ENCODE measurements at regions not wholly inside any gene's neighbourhood (a gene's known extent, or its start where the extent isn't known, plus 50 kb on each side); places are given as distances from the start of the nearest gene placed in this dataset.
A peak's percentile ranks its signal among the peaks of the same experiment; 100 is the strongest.
"Not testable (repeated sequence)": the region's sequence is repeated elsewhere in the genome, so short reads cannot be mapped to it uniquely, and the experiment has no call there.

GRCh38 chr1:173297798-173298391 is 90.8 kb upstream of the TNFSF4 start:
- peak; percentile 13 for DNase-seq (ENCODE audit: insufficient read length, low spot score)
- peak; percentile 91 for FAIRE-seq

DNA sequence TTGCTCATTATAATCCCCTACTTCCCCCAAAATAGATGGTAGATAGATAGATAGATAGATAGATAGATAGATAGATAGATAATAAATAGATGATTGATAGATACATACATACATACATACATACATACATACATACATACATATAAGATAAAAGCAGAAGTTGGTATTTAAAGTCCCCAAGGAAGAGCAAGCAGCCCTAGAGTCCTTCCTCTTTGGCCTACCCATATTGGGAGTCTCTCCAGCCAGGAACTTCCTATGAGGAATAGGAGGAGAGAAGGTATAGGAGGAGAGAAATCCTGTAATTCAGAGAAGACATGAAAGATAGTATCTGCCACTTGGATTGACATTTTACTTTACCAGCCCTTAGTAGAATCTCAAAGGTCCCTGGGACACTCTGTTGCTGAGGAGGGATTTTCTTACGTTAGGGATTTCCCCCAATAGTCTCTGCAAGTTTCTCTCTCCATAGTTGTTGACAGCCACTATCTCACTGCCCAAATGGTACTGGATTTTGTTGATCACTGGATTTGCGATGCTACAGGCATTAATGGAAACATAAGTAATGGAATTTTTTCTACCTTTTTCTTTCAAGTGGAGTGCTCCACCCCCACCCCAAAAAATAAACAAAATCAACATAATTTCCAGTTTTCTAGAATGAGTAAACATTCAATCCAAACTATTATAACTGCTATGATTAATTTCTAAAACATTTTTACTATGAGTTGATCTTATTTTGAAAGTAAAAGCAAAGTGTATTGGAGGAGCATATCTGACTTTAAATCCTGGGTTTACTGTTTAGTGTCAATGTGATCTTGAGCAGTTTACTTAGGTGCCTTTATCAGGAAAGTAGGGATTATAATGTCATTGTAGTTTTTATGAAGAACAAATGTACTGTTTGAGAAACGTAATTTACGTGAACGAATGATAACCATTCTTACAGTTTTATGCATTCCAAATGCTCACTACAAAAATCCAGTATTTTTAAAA is 93.2 kb upstream of the TNFSF4 start:
- FAIRE-seq (peak; percentile 14), DNase-seq (ENCODE audit: insufficient read length, low spot score) (no peak)

DNA sequence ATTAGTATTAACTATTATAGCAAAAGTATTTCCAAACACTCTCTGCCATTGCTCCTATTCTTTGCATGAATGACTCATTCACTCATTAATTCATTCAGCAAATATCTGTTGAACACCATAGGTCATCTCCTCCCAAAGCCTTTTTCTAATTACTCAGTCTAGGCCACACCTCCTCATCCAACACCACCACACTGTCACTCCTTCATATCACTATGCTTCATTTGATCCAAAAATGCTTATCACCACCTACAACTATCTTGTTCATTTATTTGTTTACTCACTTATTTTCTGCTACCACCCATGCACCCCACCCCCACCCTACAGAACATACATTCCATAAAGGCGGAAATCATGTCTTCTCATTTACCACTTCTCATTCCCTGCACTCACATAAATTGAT is 94.4 kb upstream of the TNFSF4 start:
- FAIRE-seq (no peak), DNase-seq (ENCODE audit: insufficient read length, low spot score) (no peak)

DNA sequence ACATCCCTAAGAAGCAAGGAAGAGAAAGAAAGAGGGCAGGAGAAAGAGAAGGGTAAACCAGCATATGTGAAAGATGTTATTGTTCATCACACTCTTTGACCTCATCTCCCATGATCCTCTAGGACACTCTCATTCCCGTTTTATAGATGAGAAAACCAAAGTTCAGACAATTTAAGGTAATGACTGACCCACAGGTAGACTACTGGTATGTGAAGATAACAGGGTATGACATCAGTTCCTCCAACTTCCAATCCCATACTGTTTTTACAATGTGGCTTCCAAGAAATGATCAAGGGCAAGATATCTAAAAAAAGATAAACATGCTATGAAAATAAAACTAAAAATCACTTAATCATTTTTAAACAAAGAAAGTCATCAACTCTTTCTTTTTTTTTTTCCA is 95.2 kb upstream of the TNFSF4 start:
- no peak for FAIRE-seq
- no peak for DNase-seq (ENCODE audit: insufficient read length, low spot score)

DNA sequence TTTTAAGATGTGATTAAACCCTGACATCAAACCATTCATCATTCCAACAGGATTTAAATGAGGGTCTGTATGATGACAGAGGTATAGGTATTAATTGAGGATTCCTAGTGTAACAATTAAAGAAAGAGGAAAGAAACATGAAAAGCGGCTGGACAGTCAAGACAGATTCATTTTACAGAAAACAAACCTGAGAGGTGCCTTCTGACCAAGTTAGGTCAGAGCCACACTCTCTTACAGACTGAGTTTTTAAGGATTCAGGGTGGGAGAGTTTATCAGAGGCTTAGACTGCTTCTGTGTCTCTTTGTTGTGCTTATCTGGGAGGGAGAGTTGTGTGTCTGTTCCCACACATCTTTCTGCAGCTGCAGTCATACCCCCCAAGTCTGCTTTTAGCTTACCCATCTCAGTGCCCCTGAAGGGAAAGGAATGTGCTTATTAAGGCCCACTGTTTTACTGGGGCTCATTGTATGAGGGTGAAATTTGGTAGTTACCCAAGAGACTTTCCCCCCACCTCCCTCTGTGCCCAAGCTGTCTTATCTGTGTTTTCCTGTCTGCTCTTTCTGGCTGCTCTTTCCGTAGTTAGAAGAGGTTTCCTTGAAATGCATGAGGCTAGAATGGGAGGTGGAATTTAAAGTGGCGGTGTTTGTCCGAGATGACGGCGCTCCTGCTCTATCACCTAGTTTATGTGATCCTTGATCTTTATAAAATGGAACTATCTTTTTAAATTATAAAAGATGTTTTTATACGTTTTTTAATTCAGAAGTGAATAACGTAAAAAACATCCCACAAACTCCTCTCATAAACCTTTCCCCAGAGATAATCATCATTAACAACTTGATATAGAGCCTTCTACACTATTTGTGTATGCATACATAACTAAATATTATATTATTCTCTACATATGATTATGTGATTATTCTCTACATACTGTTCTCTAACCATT is 96.0 kb upstream of the TNFSF4 start:
- FAIRE-seq (no peak), DNase-seq (ENCODE audit: insufficient read length, low spot score) (no peak)

GRCh38 chr1:173303984-173304383 is 96.9 kb upstream of the TNFSF4 start:
- FAIRE-seq, result no peak
- DNase-seq (ENCODE audit: insufficient read length, low spot score), result no peak

- no peak for FAIRE-seq
- no peak for DNase-seq (ENCODE audit: insufficient read length, low spot score)
Measured at GRCh38 chr1:173304529-173305227, 97.5 kb upstream of the TNFSF4 start.

- no peak for FAIRE-seq
- DNase-seq (ENCODE audit: insufficient read length, low spot score), result no peak
Measured at GRCh38 chr1:173307845-173308244, 100.7 kb upstream of the TNFSF4 start.

DNA sequence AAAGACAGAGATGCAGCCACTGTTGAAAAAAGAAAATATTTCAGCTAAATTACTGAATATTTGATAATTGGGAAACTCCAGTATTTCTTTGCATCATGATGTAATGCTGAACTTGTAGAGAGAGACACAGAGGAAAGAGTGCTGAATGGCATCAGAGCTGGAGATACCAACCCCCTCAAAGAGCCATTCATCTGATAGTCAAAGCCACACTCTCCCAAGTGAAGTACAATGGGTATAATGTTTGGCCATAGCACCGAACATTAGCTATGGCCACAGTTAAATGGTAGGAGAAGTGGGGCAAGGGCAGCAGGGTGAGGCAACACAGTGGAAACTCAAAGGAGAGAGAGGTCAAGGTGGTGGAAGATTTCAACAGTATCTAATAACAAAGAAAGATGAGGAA is 107.5 kb upstream of the TNFSF4 start:
- FAIRE-seq (no peak), DNase-seq (ENCODE audit: insufficient read length, low spot score) (no peak)

DNA sequence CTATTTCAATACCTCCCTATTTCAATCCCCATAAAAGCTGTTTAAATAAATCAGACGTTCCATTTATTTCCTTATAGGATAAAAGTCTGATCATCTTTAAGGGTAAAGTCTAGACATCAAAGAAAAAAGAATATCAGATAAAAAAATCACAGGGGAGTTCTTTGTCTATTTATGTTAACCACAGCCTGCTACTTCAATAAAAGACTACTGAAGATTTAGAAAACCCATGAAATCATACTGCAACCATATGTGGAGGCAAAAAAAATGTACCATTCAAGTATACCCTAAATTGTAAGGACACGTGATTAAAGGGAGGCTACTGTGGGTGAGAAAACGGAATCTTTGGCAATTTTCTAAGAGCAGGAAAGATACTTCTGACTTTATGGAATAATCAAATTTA is 108.2 kb upstream of the TNFSF4 start:
- FAIRE-seq (no peak), DNase-seq (ENCODE audit: insufficient read length, low spot score) (no peak)

- no peak for FAIRE-seq
Measured at GRCh38 chr1:173318788-173319187, 111.7 kb upstream of the TNFSF4 start.

DNA sequence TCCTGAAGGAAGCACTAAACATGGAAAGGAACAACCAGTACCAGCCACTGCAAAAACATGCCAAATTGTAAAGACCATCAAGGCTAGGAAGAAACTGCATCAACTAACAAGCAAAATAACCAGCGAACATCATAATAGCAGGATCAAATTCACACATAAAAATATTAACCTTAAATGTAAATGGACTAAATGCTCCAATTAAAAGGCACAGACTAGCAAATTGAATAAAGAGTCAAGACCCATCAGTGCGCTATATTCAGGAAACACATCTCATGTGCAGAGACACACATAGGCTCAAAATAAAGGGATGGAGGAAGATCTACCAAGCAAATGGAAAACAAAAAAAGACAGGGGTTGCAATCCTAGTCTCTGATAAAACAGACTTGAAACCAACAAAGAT is 117.2 kb upstream of the TNFSF4 start:
- FAIRE-seq; DNase-seq (ENCODE audit: insufficient read length, low spot score): not testable (repeated sequence)

More at GRCh38 chr1:173318788-173319187, 111.7 kb upstream of the TNFSF4 start:
- DNase-seq (ENCODE audit: insufficient read length, low spot score), result no peak

GRCh38 chr1:173327987-173328386 is 120.9 kb upstream of the TNFSF4 start:
- FAIRE-seq; DNase-seq (ENCODE audit: insufficient read length, low spot score): not testable (repeated sequence)

DNA sequence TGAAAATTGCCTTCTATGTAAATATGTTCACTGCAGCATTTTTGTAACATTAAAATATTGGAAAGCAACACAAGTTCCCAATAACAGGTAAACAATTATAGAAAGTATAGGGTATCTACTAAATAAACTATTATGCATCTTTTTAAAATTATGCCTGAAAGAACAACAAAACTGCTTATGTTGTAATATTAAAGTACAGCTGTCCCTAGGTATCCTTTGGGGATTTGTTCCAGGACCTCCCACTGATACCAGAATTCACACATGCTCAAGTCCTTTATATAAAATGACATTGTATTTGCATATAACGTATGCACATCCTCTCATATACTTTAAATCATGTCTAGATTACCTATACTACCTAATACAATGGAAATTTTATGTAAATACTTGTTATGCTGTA is 121.8 kb upstream of the TNFSF4 start:
- DNase-seq (ENCODE audit: insufficient read length, low spot score) (no peak), FAIRE-seq (no peak)

- DNase-seq (ENCODE audit: insufficient read length, low spot score) (no peak), FAIRE-seq (no peak)
Measured at GRCh38 chr1:173329726-173330125, 122.6 kb upstream of the TNFSF4 start.

- no peak for FAIRE-seq
Measured at GRCh38 chr1:173330149-173330951, 123.2 kb upstream of the TNFSF4 start.

DNA sequence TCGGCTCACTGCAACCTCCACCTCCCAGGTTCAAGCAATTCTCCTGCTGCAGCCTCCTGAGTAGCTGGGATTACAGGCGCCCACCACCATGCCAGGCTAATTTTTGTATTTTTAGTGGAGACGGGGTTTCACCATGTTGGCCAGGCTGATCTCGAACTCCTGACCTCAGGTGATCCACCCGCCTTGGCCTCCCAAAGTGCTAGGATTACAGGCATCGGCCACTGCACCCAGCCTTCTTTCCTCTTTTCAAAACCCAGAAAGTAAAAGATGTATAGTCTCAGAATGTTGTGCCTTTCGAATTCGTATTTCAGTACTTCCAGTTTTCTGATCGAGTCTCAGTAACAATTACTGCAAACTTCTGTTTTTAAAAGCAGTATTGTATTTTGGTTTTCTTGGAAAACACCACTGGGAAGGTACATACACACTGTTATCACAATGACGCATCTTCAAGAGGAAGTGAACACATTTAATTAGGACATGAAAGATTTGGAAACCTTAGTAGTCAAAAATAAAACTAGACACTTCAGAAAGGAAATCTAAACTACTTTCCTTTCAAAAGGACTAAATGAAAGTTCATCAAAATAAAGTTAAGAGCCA is 123.9 kb upstream of the TNFSF4 start:
- FAIRE-seq, result peak; percentile 14
- DNase-seq (ENCODE audit: insufficient read length, low spot score), result not testable (repeated sequence)

More at GRCh38 chr1:173330149-173330951, 123.2 kb upstream of the TNFSF4 start:
- DNase-seq (ENCODE audit: insufficient read length, low spot score), result no peak

DNA sequence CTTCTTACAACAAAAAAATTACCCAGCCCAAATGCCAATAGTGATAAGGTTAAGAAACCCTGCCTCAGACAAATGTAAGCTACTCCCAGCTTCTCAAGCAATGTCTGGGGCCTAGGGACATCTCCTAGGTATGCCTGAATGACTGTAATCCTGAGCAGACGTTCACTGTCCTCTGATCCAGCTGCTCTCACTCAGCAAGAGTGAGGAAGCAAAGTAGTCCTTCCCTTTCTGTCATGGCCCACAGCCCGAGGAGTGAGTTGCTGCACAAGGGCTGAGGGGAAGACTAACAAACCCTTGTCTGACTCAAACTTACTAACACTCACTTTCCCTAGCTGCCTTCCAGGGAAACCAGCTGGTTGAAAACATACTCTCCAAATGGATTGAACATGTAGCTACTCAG is 124.9 kb upstream of the TNFSF4 start:
- no peak for FAIRE-seq
- DNase-seq (ENCODE audit: insufficient read length, low spot score), result no peak

DNA sequence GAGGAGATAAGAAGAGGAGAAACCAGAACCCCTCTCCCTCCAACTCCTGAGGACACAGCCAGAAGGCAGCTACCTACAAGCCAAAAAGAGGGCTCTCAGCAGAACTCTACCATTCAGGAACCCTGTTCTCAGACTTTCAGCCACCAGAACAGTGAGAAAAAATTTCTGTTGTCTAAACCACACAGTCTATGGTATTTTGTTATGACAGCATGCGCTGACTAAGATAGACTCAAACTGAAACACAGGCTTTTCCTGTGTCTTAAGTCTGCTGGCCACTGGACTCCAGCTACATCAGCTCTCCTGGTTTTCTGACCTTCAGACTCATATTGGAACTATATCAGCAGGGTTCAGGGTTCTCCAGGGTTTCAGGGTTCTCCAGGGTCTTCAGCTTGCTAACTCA is 126.5 kb upstream of the TNFSF4 start:
- FAIRE-seq, result peak; percentile 82

More for the DNA sequence above, 126.5 kb upstream of the TNFSF4 start:
- DNase-seq (ENCODE audit: insufficient read length, low spot score), result no peak
